RPMI7951 (cell line): ENCODE measurements at regions not wholly inside any gene's neighbourhood (a gene's known extent, or its start where the extent isn't known, plus 50 kb on each side); places are given as distances from the start of the nearest gene placed in this dataset.
"Not testable (repeated sequence)": the region's sequence is repeated elsewhere in the genome, so short reads cannot be mapped to it uniquely, and the experiment has no call there.

Source experiments
- DNase-seq: peaks from one replicate; pipeline ENCODE4 v3.0.0-alpha.2; 2012; ENCODE audit warnings: low read depth

- DNase-seq = no peak
These were observed 145.3 kb upstream of the ROPN1 start for GRCh38 chr3:124137216-124137615.

- no peak for DNase-seq
These were observed 146.2 kb upstream of the ROPN1 start for GRCh38 chr3:124138148-124138547.

- no peak for DNase-seq
These were observed 148.8 kb upstream of the ROPN1 start for GRCh38 chr3:124140746-124141145.

GRCh38 chr3:124142389-124142970 is 150.6 kb upstream of the ROPN1 start:
- no peak for DNase-seq

- DNase-seq = no peak
These were observed 151.1 kb upstream of the ROPN1 start for GRCh38 chr3:124143047-124143446.

GRCh38 chr3:124144035-124144814 is 152.3 kb upstream of the ROPN1 start:
- no peak for DNase-seq

GRCh38 chr3:124147429-124147828 is 155.5 kb upstream of the ROPN1 start:
- DNase-seq = no peak

GRCh38 chr3:124147946-124148345 is 156.0 kb upstream of the ROPN1 start:
- no peak for DNase-seq

GRCh38 chr3:124149081-124149480 is 157.2 kb upstream of the ROPN1 start:
- DNase-seq = no peak

- DNase-seq = no peak
These were observed 157.8 kb upstream of the ROPN1 start for GRCh38 chr3:124149771-124150170.

GRCh38 chr3:124152891-124153290 is 161.0 kb upstream of the ROPN1 start:
- not testable (repeated sequence) for DNase-seq

GRCh38 chr3:124156866-124157712 is 165.2 kb upstream of the ROPN1 start:
- peak; percentile 9 for DNase-seq

- no peak for DNase-seq
These were observed 165.8 kb upstream of the ROPN1 start for GRCh38 chr3:124157748-124158147.

GRCh38 chr3:124158168-124158881 is 166.4 kb upstream of the ROPN1 start:
- no peak for DNase-seq

GRCh38 chr3:124161448-124161847 is 169.5 kb upstream of the ROPN1 start:
- no peak for DNase-seq

- no peak for DNase-seq
These were observed 171.8 kb upstream of the ROPN1 start for GRCh38 chr3:124163689-124164088.

- DNase-seq = no peak
These were observed 176.3 kb upstream of the ROPN1 start for GRCh38 chr3:124168271-124168670.

GRCh38 chr3:124172283-124172682 is 180.4 kb upstream of the ROPN1 start:
- DNase-seq = no peak

GRCh38 chr3:124172816-124173215 is 180.9 kb upstream of the ROPN1 start:
- DNase-seq = no peak

GRCh38 chr3:124174476-124174875 is 182.6 kb upstream of the ROPN1 start:
- DNase-seq = peak; percentile 11

- DNase-seq = no peak
These were observed 183.3 kb upstream of the ROPN1 start for GRCh38 chr3:124174910-124175874.
